ENCODE measurements at regions not wholly inside any gene's neighbourhood (a gene's known extent, or its start where the extent isn't known, plus 50 kb on each side); places are given as distances from the start of the nearest gene placed in this dataset.
A peak's percentile ranks its signal among the peaks of the same experiment; 100 is the strongest.

DNA sequence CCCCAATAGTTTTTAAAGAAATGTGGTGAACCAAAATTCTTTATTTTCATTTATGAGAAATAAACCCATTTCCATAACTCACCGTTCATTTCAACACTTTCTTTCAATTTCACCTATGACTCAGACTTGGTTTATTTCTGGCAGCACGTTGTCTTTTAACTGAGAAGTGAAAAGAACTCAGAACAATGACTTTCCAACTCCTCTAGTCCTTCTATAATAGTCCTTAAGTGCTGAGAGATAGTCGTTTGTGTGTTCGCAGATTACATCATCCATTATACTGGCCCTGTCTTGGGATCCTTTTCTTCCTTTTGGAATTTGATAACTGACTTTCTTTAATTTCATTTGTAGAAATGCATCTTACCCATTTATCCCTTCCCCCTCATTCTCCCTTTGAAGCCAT is 113.6 kb downstream of the GLUD2 start:
- Mint-ChIP-seq H3K4me1 (ENCODE audit: low read depth) (peaks cover 20% of the 10 kb centered on the region), H3K27me3 (ENCODE audit: low read depth) (no peaks in the 10 kb centered on the region), H3K9me3 (ENCODE audit: low read depth) (peaks cover 9% of the 10 kb centered on the region), H3K27ac (ENCODE audit: unreplicated experiment) (peak overlapping the region; percentile 8), H3K36me3 (ENCODE audit: low read depth) (no peaks in the 10 kb centered on the region), H3K4me3 (ENCODE audit: unreplicated experiment) (no peak overlapping the region)
- DNase-seq (ENCODE audit: low spot score) = no peak
- TF ChIP-seq, protein P1, sequence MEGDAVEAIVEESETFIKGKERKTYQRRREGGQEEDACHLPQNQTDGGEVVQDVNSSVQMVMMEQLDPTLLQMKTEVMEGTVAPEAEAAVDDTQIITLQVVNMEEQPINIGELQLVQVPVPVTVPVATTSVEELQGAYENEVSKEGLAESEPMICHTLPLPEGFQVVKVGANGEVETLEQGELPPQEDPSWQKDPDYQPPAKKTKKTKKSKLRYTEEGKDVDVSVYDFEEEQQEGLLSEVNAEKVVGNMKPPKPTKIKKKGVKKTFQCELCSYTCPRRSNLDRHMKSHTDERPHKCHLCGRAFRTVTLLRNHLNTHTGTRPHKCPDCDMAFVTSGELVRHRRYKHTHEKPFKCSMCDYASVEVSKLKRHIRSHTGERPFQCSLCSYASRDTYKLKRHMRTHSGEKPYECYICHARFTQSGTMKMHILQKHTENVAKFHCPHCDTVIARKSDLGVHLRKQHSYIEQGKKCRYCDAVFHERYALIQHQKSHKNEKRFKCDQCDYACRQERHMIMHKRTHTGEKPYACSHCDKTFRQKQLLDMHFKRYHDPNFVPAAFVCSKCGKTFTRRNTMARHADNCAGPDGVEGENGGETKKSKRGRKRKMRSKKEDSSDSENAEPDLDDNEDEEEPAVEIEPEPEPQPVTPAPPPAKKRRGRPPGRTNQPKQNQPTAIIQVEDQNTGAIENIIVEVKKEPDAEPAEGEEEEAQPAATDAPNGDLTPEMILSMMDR (IDR thresholded peaks at IDR 0.05) = no peak

DNA sequence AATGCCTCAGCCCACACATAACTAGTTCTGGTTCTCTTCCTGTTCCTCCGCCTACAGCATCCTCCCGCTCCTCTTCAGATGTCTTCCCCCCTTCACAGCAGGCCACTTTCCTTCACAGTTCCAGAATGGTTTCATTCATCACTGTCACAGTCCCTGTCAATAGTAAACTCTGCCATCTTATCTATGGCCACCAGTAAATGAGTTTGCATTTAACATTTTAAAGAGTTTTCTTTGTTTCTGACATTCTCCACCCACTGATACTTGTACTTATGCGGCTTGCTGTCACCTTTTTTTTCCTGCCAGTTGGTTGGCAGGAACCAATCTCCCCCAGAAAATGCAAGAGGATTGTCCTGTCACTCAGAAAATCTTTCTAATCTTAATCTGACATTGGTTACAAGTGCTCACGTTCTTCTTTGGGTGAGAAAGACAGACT is 114.1 kb downstream of the GLUD2 start:
- DNase-seq (ENCODE audit: low spot score) = no peak
- no peaks in the 10 kb centered on the region for H3K36me3 Mint-ChIP-seq (ENCODE audit: low read depth)
- TF ChIP-seq, protein P1 (IDR thresholded peaks at IDR 0.05) = no peak
- H3K4me3 Mint-ChIP-seq (ENCODE audit: unreplicated experiment) = no peak overlapping the region
- peak overlapping the region; percentile 45 for H3K27ac Mint-ChIP-seq (ENCODE audit: unreplicated experiment)
- H3K4me1 Mint-ChIP-seq (ENCODE audit: low read depth) = peaks cover 25% of the 10 kb centered on the region
- H3K9me3 Mint-ChIP-seq (ENCODE audit: low read depth) = peaks cover 9% of the 10 kb centered on the region
- no peaks in the 10 kb centered on the region for H3K27me3 Mint-ChIP-seq (ENCODE audit: low read depth)

DNA sequence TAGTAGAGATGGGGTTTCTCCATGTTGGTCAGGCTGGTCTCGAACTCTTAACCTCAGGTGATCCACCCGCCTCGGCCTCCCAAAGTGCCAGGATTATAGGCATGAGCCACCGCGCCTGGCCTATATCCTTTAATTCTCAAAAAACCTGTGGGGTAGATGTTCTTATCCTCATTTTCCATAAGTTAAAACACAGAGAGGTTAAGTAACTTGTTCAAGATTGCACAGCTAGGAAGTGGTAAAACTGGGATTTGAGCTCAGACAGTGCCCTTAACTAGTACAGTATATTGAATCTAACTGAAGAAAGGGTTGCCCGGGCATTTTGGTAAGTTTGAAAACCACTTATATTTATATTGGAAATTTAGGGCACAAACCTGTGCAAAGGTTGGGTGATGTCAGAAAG is 116.0 kb downstream of the GLUD2 start:
- H3K27me3 Mint-ChIP-seq (ENCODE audit: low read depth) = no peaks in the 10 kb centered on the region
- no peak overlapping the region for H3K27ac Mint-ChIP-seq (ENCODE audit: unreplicated experiment)
- peaks cover 6% of the 10 kb centered on the region for H3K9me3 Mint-ChIP-seq (ENCODE audit: low read depth)
- no peak for DNase-seq (ENCODE audit: low spot score)
- H3K4me3 Mint-ChIP-seq (ENCODE audit: unreplicated experiment) = no peak overlapping the region
- TF ChIP-seq, protein P1 (IDR thresholded peaks at IDR 0.05) = no peak
- peaks cover 33% of the 10 kb centered on the region for H3K4me1 Mint-ChIP-seq (ENCODE audit: low read depth)
- no peaks in the 10 kb centered on the region for H3K36me3 Mint-ChIP-seq (ENCODE audit: low read depth)

DNA sequence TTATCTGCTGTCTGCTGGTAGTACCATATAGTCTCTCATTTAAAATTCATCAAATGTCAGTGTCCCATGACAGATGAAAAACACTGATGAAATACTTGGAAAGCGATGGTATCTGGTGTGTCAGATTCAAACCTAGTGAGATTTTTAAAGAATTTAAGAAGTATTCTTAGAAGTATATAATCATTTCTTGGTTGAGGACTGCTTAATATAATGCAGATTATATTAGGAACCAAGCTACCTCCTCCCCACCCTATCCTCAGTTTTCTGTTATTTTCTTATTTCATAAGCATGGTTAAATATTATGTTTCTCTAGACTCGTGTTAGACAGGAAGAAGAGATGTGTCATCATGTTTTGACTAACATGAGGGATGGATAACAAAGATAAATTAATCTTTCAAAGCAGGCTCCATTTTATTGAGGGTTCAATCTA is 118.5 kb downstream of the GLUD2 start:
- Mint-ChIP-seq H3K36me3 (ENCODE audit: low read depth) (no peaks in the 10 kb centered on the region), H3K9me3 (ENCODE audit: low read depth) (peaks cover 10% of the 10 kb centered on the region), H3K4me1 (ENCODE audit: low read depth) (peaks cover 31% of the 10 kb centered on the region), H3K4me3 (ENCODE audit: unreplicated experiment) (no peak overlapping the region), H3K27me3 (ENCODE audit: low read depth) (no peaks in the 10 kb centered on the region), H3K27ac (ENCODE audit: unreplicated experiment) (peak overlapping the region; percentile 49)
- no peak for DNase-seq (ENCODE audit: low spot score)
- TF ChIP-seq, protein P1 (IDR thresholded peaks at IDR 0.05) = no peak

DNA sequence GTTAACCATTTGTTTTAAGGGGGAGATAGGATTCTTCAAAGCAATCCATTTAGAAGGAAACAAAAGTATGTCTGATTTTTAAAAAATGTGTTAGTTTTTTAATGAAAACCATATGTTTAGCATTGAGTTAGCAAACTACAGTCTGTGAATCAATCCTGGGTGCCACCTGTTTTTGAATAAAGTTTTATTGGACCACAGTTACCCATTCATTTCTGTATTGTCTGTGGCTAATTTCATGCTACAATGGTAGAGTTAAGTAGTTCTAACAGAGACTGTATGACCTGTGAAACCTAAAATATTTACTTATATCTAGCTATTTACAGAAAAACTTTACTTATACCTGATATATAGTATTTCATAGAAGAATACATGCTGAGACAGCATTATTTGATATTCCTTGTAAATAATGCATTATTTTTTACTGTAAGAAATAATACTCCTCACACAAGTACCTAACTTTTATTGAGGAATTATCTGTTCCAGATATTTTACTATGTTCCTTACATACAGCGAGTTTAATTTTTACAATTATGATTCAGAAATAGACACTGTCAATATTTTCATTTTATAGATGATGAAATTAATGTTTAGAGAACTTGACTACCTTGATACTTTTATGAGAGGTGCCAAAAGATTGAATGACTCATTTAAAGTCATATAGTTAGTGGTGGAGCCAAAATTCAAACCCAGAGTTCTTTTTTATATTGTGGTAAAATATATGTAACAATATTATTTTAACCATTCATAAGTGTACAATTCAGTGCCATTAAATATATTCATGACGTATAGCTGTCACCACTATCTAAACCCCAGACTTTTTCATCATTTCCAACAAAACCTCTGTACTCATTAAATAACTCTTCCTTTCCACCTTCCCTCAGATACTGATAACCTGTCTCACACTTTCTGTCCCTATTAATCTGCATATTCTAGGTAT is 122.0 kb downstream of the GLUD2 start:
- Mint-ChIP-seq H3K27ac (ENCODE audit: unreplicated experiment) (no peak overlapping the region), H3K9me3 (ENCODE audit: low read depth) (peaks cover 10% of the 10 kb centered on the region), H3K27me3 (ENCODE audit: low read depth) (no peaks in the 10 kb centered on the region), H3K4me3 (ENCODE audit: unreplicated experiment) (no peak overlapping the region), H3K36me3 (ENCODE audit: low read depth) (no peaks in the 10 kb centered on the region), H3K4me1 (ENCODE audit: low read depth) (peaks cover 21% of the 10 kb centered on the region)
- TF ChIP-seq, protein P1 (IDR thresholded peaks at IDR 0.05) = no peak
- no peak for DNase-seq (ENCODE audit: low spot score)
